ENCODE measurements at regions not wholly inside any gene's neighbourhood (a gene's known extent, or its start where the extent isn't known, plus 50 kb on each side); places are given as distances from the start of the nearest gene placed in this dataset.

DNA sequence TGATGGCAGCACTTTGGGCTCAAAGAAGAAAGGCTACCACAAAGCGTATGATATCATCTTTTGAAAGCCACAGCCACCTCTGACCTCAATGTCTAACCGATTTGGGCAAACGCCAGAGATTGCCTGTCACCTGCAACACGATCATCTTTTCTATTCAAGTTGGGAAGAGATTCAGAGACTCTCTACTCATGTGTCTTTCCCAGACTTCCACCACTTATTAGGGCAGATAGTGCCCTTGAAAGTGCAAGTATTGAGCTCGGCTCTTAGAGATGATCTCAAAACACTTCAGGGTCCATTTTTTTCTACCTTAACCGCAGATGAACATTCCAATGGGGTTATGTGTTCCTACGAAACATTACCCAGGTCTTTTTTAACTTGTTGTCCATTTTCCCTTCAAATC, 213.7 kb downstream of the DRD1 start:
- TF ChIP-seq, protein P1, sequence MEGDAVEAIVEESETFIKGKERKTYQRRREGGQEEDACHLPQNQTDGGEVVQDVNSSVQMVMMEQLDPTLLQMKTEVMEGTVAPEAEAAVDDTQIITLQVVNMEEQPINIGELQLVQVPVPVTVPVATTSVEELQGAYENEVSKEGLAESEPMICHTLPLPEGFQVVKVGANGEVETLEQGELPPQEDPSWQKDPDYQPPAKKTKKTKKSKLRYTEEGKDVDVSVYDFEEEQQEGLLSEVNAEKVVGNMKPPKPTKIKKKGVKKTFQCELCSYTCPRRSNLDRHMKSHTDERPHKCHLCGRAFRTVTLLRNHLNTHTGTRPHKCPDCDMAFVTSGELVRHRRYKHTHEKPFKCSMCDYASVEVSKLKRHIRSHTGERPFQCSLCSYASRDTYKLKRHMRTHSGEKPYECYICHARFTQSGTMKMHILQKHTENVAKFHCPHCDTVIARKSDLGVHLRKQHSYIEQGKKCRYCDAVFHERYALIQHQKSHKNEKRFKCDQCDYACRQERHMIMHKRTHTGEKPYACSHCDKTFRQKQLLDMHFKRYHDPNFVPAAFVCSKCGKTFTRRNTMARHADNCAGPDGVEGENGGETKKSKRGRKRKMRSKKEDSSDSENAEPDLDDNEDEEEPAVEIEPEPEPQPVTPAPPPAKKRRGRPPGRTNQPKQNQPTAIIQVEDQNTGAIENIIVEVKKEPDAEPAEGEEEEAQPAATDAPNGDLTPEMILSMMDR (conservative IDR thresholded peaks at IDR 0.05; ENCODE audit: low read depth, low read length) = no peak
- TF ChIP-seq EZH2 (IDR thresholded peaks at IDR 0.05; ENCODE audit: low read length, unreplicated experiment) = no peak
